HG02973 (cell line): ENCODE measurements at regions not wholly inside any gene's neighbourhood (a gene's known extent, or its start where the extent isn't known, plus 50 kb on each side); places are given as distances from the start of the nearest gene placed in this dataset.
"Not testable (repeated sequence)": the region's sequence is repeated elsewhere in the genome, so short reads cannot be mapped to it uniquely, and the experiment has no call there.

ENCODE experiments used
- ATAC-seq: cut with Tn5 transposase; IDR thresholded peaks from one replicate; pipeline ENCODE4 v1.9.1; 2021; ENCODE audit warnings: moderate library complexity; ENCODE audit not compliant: unreplicated experiment

DNA sequence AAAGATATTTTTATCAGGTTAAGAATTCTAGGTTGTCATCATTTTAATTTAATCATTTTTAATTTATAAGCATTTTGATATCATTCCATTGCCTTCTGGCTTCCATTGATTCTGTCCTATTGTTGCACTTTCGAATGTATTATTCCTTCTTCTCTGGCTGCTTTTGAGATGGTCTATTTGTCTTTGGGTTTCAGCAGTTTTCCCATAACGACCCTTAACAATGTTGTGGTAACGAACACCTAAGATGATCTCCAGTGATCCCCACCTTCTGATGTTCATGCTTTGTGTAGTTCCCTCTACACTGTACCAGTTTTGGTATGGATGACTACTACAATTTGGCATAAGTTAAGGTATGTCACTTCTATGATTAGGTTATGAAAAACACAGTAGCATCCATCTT, 59.9 kb downstream of the MINAR1 start:
- ATAC-seq: no peak

DNA sequence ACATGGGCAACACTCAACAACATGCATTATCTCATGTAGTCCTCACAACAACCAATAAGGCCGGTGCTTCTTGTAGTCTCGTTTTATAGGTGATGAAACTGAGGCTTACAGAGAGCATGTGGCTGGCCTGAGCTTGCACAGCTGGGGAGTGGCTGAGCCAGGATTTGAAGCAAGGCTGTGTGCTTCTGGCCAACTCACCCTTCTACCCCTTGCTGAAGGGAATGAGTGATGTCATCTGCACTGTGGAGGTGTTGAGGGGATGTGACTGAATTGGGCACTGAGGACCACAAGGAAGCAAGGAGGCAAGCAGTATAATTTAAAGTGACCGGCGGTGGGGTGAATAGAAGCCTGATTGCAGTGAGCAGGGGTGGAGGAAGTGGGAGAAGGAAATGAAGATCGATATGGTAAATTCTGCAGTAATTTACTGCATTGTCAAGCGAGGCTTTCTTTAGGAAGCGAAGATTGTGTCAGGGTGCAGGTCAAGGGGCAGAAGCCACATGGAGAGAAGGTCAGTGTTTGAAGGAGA, 62.3 kb downstream of the MINAR1 start:
- no peak for ATAC-seq

DNA sequence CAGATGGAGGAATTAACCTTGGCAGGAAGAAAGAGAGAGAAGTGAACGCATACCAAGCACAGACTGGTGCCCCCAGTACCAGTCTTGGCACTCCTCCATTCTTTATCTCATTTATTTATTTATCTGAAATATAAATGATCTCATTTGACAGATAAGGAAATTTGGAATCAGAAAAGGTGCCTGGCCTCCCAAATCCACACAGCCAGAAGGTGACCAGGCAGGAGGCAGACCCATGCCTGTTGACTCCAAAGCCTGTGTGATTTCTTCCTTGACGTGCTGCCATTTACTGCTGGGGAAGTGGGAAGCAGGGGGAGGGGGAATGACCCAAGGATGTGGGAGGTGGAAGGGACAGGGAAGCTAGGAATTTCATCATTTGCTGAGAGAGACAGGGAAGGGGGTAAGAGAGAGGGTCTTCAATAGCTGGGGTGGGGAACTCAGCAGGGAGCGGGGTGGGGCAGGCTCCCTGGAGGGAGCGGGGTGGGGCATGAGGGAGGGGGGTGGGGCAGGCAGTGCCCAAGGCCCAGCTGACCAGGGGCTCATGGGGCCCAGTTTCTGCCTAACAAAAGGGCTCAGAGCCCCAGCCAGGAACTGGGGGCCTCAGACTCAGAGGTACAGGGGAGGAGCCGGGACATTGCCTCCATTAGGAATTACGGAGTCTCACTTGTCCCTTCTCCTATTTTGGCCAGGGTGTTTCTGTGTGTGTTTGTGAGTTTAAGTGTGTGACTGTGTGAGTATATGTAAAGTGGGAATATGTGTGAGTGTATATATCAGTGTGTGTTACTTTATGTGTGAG, 63.0 kb downstream of the MINAR1 start:
- no peak for ATAC-seq

DNA sequence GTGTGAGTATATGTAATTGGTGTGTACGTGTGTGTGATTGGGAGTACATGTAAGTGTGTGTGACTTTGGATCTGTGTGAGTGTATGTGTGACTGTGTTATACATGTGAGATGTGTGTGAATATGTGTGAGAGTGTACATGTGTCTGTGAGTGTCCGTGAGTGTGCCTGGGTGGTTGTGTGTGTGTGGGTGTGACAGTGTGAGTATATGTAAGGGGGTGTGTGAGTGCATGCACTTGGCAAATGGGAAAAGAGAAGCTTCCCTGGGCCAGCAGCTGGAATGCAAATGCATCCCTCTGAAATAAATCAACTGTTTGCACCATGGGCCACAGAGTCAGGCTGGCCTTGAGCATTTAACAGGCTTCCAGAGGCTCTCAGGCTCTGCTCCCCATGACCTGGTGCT, 63.6 kb downstream of the MINAR1 start:
- no peak for ATAC-seq

DNA sequence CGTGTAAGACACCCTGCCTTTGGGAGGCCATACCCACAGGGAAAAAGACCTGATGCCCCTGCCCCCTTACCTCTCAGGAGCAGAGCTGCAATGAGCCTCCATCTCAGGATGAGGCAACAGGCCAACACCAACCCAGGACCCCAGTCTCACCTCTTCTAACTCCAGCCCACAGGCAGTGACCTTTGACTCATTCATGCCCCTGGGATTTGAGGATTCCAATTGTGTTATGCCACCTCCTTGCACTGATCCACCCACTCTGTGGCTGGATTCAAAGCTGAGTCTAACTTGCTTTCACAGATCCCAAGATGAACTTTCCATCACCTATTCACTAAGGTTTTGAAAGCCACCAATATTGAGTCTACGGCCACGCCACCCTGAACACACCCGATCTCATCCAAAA, 64.7 kb downstream of the MINAR1 start:
- ATAC-seq: no peak

DNA sequence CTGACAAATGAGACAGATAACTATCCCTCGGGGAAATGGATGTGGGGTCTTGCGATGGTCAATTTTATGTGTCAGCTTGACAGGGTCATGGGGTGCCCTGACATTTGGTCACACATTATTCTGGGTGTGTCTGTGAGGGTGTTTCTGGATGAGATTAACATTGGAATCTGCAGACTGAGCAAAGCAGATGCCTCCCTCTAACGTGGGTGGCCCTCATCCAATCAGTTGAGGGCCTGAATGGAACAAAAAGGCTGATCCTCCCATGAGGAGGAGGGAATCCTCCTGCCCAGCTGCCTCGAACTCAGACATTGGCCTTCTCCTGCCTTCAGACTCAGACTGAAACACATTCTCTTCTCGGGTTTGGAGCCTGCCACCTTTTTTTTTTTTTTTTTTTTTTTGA, 69.0 kb downstream of the MINAR1 start:
- ATAC-seq: no peak

GRCh38 chr15:79505956-79506355, 73.8 kb downstream of the MINAR1 start:
- no peak for ATAC-seq

DNA sequence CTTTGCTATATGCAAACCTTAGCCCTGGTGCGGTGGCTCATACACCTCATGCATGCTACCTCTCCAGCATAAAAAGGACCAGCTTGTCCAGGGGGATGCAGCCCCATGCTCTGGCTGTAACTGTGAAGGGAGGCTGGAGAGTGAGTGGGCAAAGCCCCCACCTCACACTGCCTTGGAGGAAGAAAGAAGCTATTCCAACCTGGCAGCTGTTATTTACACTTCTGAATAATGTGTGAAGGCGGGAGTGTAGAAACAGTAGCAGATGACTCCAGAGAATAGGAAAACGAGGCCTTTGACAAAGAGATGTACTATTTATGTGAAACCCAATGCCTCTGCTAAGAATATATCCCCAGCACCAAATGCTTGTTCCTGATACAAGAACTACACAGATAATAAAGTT, 80.7 kb downstream of the MINAR1 start:
- ATAC-seq: not testable (repeated sequence)

- no peak for ATAC-seq
These were observed 81.3 kb downstream of the MINAR1 start for GRCh38 chr15:79513417-79513816.

GRCh38 chr15:79513940-79514339, 81.8 kb downstream of the MINAR1 start:
- ATAC-seq: no peak

DNA sequence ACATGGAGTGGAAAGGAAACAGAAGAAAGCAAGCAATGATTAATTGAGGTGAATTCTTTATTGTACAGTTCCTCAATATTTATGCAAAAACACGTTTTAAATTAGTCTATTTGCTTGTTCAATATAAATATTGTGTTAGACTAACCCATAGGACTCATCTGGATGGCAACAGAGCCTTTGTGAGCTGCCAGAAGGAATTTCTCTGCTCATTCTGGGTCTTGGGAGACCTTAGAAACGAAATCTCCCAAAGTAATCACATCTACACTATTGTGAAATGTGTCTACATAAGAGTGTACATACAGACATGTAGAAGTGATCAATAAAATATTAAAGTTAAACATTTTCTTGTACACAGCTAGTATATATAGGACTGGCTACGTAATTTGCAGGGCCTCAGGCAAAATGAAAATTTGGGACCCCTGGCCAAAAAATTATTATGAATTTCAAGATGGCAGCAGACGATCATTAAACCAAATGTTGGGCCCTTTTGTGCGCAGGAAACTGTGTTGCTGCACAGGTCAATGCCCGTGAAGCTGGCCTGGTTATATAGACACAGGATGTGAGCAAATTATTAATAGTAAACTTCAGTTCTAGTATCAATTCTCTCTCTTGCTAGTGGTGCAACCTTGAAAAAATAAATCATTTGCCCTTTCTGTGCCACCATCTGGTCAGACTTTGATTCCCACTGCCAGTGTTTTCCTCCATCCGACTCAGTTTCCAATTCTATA, 83.3 kb downstream of the MINAR1 start:
- ATAC-seq: no peak

DNA sequence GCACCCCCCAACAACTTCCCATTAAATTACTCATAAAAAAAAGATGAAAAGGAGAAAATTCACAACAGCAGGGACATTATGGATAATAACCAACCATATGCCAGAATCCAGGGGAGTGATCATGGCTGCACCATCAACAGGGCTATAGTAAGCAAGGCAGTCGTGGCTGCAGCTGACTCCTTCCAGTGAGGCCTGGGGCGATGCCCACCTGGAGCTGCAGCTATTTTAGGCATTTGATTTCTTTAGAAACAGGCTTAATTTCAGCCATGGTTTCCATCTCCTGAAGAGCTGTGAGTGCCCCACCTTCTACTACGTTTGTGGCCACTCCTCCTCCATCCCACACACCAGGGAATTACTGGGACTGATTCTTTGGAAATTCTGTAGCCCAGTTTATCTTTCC, 84.0 kb downstream of the MINAR1 start:
- ATAC-seq: no peak

GRCh38 chr15:79516646-79517045, 84.5 kb downstream of the MINAR1 start:
- ATAC-seq: no peak

DNA sequence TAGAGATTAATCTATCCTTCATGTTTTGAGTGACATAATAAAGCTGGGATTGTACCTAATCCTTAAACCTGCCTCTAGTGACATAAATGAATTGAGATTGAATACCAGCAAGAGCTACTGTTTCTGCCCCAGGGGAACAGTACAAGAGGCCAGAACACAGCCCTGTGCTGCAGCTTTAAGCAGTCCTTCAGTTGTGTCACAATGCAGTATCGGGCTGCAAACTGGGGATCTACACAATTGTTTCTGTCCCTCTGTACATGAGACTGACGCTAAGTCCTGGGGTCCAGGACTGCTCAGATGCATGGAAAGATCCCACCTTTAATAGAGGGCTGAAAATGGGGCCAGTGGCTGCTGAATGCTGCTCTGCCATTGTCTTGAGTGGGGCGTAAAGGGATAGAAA, 87.5 kb downstream of the MINAR1 start:
- ATAC-seq: no peak

DNA sequence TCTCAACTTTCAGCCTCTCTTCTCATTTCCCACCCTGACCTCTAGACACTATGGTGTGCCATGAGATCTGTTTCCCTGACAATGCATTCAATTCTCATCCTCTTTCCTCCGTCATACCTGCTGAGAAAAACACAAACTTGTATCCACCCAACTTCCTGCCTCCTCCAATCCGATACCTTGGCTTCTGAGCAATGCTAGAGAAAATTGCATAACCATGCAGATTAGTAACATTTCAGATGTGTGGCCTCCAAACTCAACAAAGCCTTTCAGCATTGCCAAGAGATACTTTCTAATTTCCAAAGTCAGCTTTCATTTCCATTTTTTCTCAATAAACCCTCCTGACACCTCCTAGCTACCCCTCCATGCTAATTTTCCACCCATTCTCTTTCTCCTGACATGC, 88.5 kb downstream of the MINAR1 start:
- ATAC-seq: no peak

DNA sequence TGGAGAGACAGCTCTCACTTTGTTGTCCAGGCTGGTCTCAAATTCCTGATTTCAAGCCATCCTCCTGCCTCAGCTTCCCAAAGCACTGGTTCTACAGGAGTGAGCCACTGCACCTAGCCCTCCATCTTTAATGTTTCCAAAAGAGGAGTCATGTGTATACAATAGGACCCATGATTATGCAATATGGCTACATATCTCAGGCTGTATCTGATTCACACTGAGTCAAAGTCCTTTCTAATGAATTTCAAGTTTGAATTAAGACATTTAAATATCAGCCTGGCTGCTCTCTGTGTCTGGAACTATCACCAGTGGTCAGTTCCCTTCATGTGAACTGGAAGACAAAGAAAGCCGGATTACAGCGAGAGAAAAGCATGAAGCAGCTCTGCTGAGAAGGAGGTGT, 90.5 kb downstream of the MINAR1 start:
- ATAC-seq: no peak

- no peak for ATAC-seq
These were observed 91.1 kb downstream of the MINAR1 start for GRCh38 chr15:79523266-79523665.

DNA sequence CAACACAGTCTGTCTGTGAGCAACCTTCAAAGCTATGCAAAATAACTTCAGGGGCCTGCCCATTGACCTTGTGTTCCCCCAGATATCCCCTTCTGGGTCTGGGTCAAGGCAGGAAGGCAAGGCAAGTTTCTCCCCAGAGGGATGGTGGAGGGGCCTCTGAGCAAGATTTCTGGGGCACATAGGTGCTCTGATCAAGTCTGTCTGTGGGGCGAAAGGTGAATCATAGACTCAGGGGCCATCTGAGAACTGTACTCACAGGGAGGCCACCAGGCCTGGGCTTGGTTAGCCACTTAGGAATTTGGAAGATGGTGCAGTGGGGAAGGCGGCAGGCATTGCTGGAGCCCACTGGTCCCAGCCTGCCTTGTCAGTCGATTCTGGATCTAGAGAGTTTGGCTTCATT, 92.4 kb downstream of the MINAR1 start:
- no peak for ATAC-seq

GRCh38 chr15:79526376-79526775, 94.2 kb downstream of the MINAR1 start:
- ATAC-seq: no peak

DNA sequence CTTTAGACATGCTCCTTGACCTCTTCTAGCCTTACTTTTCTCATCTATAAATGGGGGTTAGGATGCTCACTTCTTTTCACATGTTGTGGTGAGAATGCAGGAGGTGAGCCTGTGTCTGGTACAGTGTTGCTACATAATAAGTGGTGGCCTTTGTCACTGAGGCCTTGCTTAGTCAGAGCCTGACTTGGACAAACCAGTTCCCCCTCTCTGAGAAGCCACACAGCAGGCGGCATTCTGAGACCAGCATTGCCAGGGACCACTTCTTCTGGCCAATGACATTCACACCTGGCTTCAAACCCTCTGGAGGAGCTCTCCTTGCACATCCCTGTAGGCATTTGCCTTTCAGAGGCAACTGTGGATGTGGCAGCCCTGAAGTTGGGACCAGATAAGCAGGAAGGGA, 95.7 kb downstream of the MINAR1 start:
- no peak for ATAC-seq

- no peak for ATAC-seq
These were observed 97.1 kb downstream of the MINAR1 start for GRCh38 chr15:79529157-79529785.

DNA sequence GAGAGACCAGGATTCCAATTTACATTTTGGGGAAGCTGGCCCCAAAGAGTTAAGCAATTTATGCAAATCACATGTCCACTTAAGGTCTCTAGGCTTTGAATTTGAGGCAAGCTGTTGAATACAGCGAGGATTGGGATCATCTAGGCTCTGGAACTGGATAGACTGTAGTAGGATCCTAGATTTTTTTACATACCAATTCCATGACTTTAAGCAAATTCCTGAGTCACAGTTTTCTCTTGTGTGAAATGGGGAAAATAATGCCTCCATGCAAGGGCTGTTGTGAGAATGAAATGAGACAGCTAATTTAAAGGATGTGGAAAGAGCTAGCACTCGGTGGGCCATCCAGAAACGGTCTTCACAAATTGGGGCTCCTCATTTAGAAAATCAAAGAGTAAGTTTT, 103.4 kb downstream of the MINAR1 start:
- ATAC-seq: no peak
